ENCODE measurements at regions not wholly inside any gene's neighbourhood (a gene's known extent, or its start where the extent isn't known, plus 50 kb on each side); places are given as distances from the start of the nearest gene placed in this dataset.

DNA sequence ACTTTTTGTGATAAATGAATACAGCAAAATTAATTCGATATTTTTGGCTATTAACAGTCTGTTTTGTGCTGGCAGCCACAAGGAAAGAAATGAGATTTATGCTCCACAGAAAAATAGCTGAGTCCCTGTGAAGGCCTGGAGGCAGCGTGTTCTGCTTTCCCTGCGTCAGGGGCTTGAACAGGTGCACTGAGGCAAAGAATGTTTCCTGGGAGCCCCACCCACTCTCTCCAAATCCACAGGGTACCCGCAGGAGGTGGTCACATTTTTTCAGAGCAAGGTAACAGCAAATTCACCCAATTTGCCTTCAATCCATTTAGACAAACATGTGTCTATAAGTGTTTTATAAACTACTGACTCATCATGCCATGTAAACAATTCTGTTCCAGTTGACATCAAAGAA lies 308.1 kb downstream of the TCERG1L start:
- no peaks in the 10 kb centered on the region; the same call in 1 of the 2 replicates for H3K36me3 ChIP-seq (ENCODE audit: insufficient read depth)
- no peak for DNase-seq (ENCODE audit: low spot score)
- no peak overlapping the region for H3K27ac ChIP-seq (ENCODE audit: low read depth)
- no peaks in the 10 kb centered on the region for H3K79me2 ChIP-seq (replicated peaks; ENCODE audit: insufficient read depth)
- H3K4me1 ChIP-seq (ENCODE audit: insufficient read depth): no peaks in the 10 kb centered on the region; the same call in 1 of the 2 replicates
- TF ChIP-seq, protein P1, sequence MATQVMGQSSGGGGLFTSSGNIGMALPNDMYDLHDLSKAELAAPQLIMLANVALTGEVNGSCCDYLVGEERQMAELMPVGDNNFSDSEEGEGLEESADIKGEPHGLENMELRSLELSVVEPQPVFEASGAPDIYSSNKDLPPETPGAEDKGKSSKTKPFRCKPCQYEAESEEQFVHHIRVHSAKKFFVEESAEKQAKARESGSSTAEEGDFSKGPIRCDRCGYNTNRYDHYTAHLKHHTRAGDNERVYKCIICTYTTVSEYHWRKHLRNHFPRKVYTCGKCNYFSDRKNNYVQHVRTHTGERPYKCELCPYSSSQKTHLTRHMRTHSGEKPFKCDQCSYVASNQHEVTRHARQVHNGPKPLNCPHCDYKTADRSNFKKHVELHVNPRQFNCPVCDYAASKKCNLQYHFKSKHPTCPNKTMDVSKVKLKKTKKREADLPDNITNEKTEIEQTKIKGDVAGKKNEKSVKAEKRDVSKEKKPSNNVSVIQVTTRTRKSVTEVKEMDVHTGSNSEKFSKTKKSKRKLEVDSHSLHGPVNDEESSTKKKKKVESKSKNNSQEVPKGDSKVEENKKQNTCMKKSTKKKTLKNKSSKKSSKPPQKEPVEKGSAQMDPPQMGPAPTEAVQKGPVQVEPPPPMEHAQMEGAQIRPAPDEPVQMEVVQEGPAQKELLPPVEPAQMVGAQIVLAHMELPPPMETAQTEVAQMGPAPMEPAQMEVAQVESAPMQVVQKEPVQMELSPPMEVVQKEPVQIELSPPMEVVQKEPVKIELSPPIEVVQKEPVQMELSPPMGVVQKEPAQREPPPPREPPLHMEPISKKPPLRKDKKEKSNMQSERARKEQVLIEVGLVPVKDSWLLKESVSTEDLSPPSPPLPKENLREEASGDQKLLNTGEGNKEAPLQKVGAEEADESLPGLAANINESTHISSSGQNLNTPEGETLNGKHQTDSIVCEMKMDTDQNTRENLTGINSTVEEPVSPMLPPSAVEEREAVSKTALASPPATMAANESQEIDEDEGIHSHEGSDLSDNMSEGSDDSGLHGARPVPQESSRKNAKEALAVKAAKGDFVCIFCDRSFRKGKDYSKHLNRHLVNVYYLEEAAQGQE (IDR thresholded peaks at IDR 0.05; ENCODE audit: unreplicated experiment): no peak
- TF ChIP-seq NANOG (IDR thresholded peaks at IDR 0.05; ENCODE audit: borderline replicate concordance): no peak
- TF ChIP-seq CREB1 (CRISPR knock-in tag; IDR thresholded peaks at IDR 0.05; ENCODE audit: low read depth): no peak
- no peak for TF ChIP-seq ZNF331 (CRISPR knock-in tag; IDR thresholded peaks at IDR 0.05; ENCODE audit: low read depth)
- TF ChIP-seq EZH2 (IDR thresholded peaks at IDR 0.05; ENCODE audit: low read depth, unreplicated experiment): no peak
- TF ChIP-seq, protein P2, sequence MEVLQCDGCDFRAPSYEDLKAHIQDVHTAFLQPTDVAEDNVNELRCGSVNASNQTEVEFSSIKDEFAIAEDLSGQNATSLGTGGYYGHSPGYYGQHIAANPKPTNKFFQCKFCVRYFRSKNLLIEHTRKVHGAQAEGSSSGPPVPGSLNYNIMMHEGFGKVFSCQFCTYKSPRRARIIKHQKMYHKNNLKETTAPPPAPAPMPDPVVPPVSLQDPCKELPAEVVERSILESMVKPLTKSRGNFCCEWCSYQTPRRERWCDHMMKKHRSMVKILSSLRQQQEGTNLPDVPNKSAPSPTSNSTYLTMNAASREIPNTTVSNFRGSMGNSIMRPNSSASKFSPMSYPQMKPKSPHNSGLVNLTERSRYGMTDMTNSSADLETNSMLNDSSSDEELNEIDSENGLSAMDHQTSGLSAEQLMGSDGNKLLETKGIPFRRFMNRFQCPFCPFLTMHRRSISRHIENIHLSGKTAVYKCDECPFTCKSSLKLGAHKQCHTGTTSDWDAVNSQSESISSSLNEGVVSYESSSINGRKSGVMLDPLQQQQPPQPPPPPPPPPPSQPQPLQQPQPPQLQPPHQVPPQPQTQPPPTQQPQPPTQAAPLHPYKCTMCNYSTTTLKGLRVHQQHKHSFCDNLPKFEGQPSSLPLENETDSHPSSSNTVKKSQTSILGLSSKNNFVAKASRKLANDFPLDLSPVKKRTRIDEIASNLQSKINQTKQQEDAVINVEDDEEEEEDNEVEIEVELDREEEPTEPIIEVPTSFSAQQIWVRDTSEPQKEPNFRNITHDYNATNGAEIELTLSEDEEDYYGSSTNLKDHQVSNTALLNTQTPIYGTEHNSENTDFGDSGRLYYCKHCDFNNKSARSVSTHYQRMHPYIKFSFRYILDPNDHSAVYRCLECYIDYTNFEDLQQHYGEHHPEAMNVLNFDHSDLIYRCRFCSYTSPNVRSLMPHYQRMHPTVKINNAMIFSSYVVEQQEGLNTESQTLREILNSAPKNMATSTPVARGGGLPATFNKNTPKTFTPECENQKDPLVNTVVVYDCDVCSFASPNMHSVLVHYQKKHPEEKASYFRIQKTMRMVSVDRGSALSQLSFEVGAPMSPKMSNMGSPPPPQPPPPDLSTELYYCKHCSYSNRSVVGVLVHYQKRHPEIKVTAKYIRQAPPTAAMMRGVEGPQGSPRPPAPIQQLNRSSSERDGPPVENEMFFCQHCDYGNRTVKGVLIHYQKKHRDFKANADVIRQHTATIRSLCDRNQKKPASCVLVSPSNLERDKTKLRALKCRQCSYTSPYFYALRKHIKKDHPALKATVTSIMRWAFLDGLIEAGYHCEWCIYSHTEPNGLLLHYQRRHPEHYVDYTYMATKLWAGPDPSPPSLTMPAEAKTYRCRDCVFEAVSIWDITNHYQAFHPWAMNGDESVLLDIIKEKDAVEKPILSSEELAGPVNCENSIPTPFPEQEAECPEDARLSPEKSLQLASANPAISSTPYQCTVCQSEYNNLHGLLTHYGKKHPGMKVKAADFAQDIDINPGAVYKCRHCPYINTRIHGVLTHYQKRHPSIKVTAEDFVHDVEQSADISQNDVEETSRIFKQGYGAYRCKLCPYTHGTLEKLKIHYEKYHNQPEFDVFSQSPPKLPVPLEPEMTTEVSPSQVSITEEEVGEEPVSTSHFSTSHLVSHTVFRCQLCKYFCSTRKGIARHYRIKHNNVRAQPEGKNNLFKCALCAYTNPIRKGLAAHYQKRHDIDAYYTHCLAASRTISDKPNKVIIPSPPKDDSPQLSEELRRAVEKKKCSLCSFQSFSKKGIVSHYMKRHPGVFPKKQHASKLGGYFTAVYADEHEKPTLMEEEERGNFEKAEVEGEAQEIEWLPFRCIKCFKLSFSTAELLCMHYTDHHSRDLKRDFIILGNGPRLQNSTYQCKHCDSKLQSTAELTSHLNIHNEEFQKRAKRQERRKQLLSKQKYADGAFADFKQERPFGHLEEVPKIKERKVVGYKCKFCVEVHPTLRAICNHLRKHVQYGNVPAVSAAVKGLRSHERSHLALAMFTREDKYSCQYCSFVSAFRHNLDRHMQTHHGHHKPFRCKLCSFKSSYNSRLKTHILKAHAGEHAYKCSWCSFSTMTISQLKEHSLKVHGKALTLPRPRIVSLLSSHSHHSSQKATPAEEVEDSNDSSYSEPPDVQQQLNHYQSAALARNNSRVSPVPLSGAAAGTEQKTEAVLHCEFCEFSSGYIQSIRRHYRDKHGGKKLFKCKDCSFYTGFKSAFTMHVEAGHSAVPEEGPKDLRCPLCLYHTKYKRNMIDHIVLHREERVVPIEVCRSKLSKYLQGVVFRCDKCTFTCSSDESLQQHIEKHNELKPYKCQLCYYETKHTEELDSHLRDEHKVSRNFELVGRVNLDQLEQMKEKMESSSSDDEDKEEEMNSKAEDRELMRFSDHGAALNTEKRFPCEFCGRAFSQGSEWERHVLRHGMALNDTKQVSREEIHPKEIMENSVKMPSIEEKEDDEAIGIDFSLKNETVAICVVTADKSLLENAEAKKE (CRISPR knock-in tag; IDR thresholded peaks at IDR 0.05): no peak
- no peak for TF ChIP-seq JUNB (IDR thresholded peaks at IDR 0.05; ENCODE audit: unreplicated experiment)
- no peak for TF ChIP-seq ZNF114 (CRISPR knock-in tag; IDR thresholded peaks at IDR 0.05)
- TF ChIP-seq, protein P3, sequence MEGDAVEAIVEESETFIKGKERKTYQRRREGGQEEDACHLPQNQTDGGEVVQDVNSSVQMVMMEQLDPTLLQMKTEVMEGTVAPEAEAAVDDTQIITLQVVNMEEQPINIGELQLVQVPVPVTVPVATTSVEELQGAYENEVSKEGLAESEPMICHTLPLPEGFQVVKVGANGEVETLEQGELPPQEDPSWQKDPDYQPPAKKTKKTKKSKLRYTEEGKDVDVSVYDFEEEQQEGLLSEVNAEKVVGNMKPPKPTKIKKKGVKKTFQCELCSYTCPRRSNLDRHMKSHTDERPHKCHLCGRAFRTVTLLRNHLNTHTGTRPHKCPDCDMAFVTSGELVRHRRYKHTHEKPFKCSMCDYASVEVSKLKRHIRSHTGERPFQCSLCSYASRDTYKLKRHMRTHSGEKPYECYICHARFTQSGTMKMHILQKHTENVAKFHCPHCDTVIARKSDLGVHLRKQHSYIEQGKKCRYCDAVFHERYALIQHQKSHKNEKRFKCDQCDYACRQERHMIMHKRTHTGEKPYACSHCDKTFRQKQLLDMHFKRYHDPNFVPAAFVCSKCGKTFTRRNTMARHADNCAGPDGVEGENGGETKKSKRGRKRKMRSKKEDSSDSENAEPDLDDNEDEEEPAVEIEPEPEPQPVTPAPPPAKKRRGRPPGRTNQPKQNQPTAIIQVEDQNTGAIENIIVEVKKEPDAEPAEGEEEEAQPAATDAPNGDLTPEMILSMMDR (conservative IDR thresholded peaks at IDR 0.05; ENCODE audit: low read depth in 2 of 2): no peak
- no peak for TF ChIP-seq EZH2phosphoT487 (IDR thresholded peaks at IDR 0.05; ENCODE audit: unreplicated experiment)
- TF ChIP-seq, protein P4, sequence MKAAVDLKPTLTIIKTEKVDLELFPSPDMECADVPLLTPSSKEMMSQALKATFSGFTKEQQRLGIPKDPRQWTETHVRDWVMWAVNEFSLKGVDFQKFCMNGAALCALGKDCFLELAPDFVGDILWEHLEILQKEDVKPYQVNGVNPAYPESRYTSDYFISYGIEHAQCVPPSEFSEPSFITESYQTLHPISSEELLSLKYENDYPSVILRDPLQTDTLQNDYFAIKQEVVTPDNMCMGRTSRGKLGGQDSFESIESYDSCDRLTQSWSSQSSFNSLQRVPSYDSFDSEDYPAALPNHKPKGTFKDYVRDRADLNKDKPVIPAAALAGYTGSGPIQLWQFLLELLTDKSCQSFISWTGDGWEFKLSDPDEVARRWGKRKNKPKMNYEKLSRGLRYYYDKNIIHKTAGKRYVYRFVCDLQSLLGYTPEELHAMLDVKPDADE (IDR thresholded peaks at IDR 0.05): no peak
- no peak for TF ChIP-seq POLR2AphosphoS5 (IDR thresholded peaks at IDR 0.05; ENCODE audit: low read depth)
- no peak for TF ChIP-seq STAT1 (IDR thresholded peaks at IDR 0.05; ENCODE audit: unreplicated experiment)
- no peaks in the 10 kb centered on the region for H4K20me1 ChIP-seq (replicated peaks; ENCODE audit: insufficient read depth)
- Mint-ChIP-seq H3K9me3 (peaks cover 91% of the 10 kb centered on the region), H3K4me3 (no peak overlapping the region), H3K27ac (no peak overlapping the region), H3K27me3 (ENCODE audit: insufficient read depth, low read depth, poor library complexity) (peaks cover 11% of the 10 kb centered on the region), H3K36me3 (ENCODE audit: low read depth) (peaks cover 16% of the 10 kb centered on the region), H3K4me1 (peaks cover 34% of the 10 kb centered on the region)
- 0 out of 2 replicates have a peak overlapping the region, but pooled peaks have one; percentile 15 for H3K4me2 ChIP-seq
- no peaks in the 10 kb centered on the region for H3K27me3 ChIP-seq (ENCODE audit: insufficient read depth)
- no peak overlapping the region for H2AFZ ChIP-seq
- no peak for ATAC-seq
- 0 out of 2 replicates have a peak, but pooled peaks cover 6% of the 10 kb centered on the region for H3F3A ChIP-seq (replicated peaks; ENCODE audit: low read depth)
- H3K9me2 ChIP-seq (ENCODE audit: insufficient read depth): no peaks in the 10 kb centered on the region
- H3K4me3 ChIP-seq: no peak overlapping the region

Data from GM23338 (cell line).